ENCODE measurements at regions not wholly inside any gene's neighbourhood (a gene's known extent, or its start where the extent isn't known, plus 50 kb on each side); places are given as distances from the start of the nearest gene placed in this dataset.

GRCh38 chr9:6076851-6077250 lies 61.4 kb upstream of the RANBP6 start (continued):
- TF ChIP-seq CHD7 (IDR thresholded peaks at IDR 0.05; ENCODE audit: insufficient replicate concordance, low read length) (no peak), CEBPB (IDR thresholded peaks at IDR 0.05; ENCODE audit: low read depth, low read length) (no peak), CHD1 (IDR thresholded peaks at IDR 0.05; ENCODE audit: low read depth, low read length) (no peak), MAX (IDR thresholded peaks at IDR 0.05) (no peak), TCF12 (IDR thresholded peaks at IDR 0.05; ENCODE audit: low read depth, low read length) (no peak), CTBP2 (IDR thresholded peaks at IDR 0.05; ENCODE audit: borderline replicate concordance, insufficient read depth, insufficient read length, low read length) (no peak), RFX5 (IDR thresholded peaks at IDR 0.05; ENCODE audit: borderline replicate concordance, low read depth, low read length) (no peak), SP4 (IDR thresholded peaks at IDR 0.05; ENCODE audit: low read length) (no peak), HDAC6 (IDR thresholded peaks at IDR 0.05; ENCODE audit: low read depth, low read length) (no peak)

All from H1 (cell line).